SK-N-SH (cell line): ENCODE measurements at regions not wholly inside any gene's neighbourhood (a gene's known extent, or its start where the extent isn't known, plus 50 kb on each side); places are given as distances from the start of the nearest gene placed in this dataset.

Source experiments
- CTCF ChIA-PET: fragments of 300-600, 350-600 bp; formaldehyde crosslinking; extraction: SDS; loops from one replicate; lab custom pipeline; 2021; lab: Yijun Ruan, JAX
- POLR2A ChIA-PET: fragments of 350-600 bp; sonication (Branson Sonifier 250); formaldehyde crosslinking; extraction: SDS; loops from one replicate; lab custom pipeline; 2020; ENCODE audit warnings: antibody characterized with exemption, inconsistent platforms; lab: Yijun Ruan, JAX
- DNase-seq: peaks from one replicate; pipeline ENCODE4 v3.0.0; 2012
- H2AFZ ChIP-seq: fragments of 200-600 bp; sonication (generic); 2 replicates; pipeline ENCODE4 v1.8.1; 2016; ENCODE audit warnings: antibody characterized with exemption, mild to moderate bottlenecking, low read depth
- H3F3A ChIP-seq: fragments of 200-600 bp; sonication (generic); replicated peaks from 2 replicates; pipeline ENCODE3; 2016; ENCODE audit warnings: antibody characterized with exemption, mild to moderate bottlenecking; ENCODE audit not compliant: insufficient read depth
- H3K27ac ChIP-seq, 2 experiments: fragments of 200-500 bp in 1 of 2; fragments of 200-600 bp in 1 of 2; sonication (Bioruptor generic) in 1 of 2; sonication (generic), shearing (Covaris generic) in 1 of 2; 2 replicates each; pipeline versions ENCODE4 v1.5.1 to v1.6.1; 2014 to 2016; ENCODE audit warnings: low read depth in 2 of 2, inconsistent platforms in 1 of 2, low read length in 1 of 2, mild to moderate bottlenecking in 1 of 2, mixed read lengths in 1 of 2
- H3K27me3 ChIP-seq: fragments of 200-600 bp; sonication (generic), shearing (Covaris generic); 2 replicates; pipeline ENCODE4 v1.6.1; 2016; ENCODE audit warnings: mixed run types; ENCODE audit not compliant: insufficient read depth
- H3K36me3 ChIP-seq, 2 experiments: fragments of 200-500 bp in 1 of 2; fragments of 200-600 bp in 1 of 2; sonication (Bioruptor generic) in 1 of 2; sonication (generic) in 1 of 2; replicated peaks in 1 of 2; 2 replicates each; pipeline versions ENCODE3 to v1.5.1; 2014 to 2016; ENCODE audit warnings: low read length in 1 of 2, mild to moderate bottlenecking in 1 of 2; ENCODE audit not compliant: insufficient read depth in 2 of 2, control insufficient read depth in 1 of 2
- H3K4me1 ChIP-seq, 2 experiments: fragments of 200-500 bp in 1 of 2; fragments of 200-600 bp in 1 of 2; sonication (Bioruptor generic) in 1 of 2; sonication (generic), shearing (Covaris generic) in 1 of 2; 2 replicates each; pipeline versions ENCODE4 v1.5.1 to v1.6.1; 2014 to 2016; ENCODE audit warnings: low read depth in 1 of 2, low read length in 1 of 2, mixed run types in 1 of 2; ENCODE audit not compliant: insufficient read depth in 2 of 2, control insufficient read depth in 1 of 2
- H3K4me2 ChIP-seq: fragments of 200-600 bp; sonication (generic), shearing (Covaris generic); 2 replicates; pipeline ENCODE4 v1.6.1; 2017; ENCODE audit warnings: mixed run types
- H3K4me3 ChIP-seq, 2 experiments: fragments of 200-500 bp in 1 of 2; fragments of 200-600 bp in 1 of 2; sonication (Bioruptor generic) in 1 of 2; sonication (generic), shearing (Covaris generic) in 1 of 2; 2 replicates each; pipeline versions ENCODE4 v1.5.1 to v1.8.1; 2014 to 2016; ENCODE audit warnings: low read depth in 2 of 2, inconsistent platforms in 1 of 2, low read length in 1 of 2, mild to moderate bottlenecking in 1 of 2, mixed read lengths in 1 of 2, moderate library complexity in 1 of 2
- H3K79me2 ChIP-seq: fragments of 200-600 bp; sonication (generic); 2 replicates; pipeline ENCODE4 v1.8.1; 2017; ENCODE audit warnings: mild to moderate bottlenecking; ENCODE audit not compliant: insufficient read depth
- H3K9ac ChIP-seq: fragments of 200-600 bp; sonication (generic); 2 replicates; pipeline ENCODE4 v1.6.1; 2017; ENCODE audit warnings: mixed run types
- H3K9me2 ChIP-seq: fragments of 200-600 bp; sonication (generic); 2 replicates; pipeline ENCODE4 v1.6.1; 2017; ENCODE audit warnings: mixed run types
- H3K9me3 ChIP-seq: fragments of 200-600 bp; sonication (generic); 2 replicates; pipeline ENCODE4 v1.6.1; 2017; ENCODE audit warnings: mixed run types, mild to moderate bottlenecking, moderate library complexity
- H4K20me1 ChIP-seq: fragments of 200-600 bp; sonication (generic); 2 replicates; pipeline ENCODE4 v1.6.1; 2017; ENCODE audit warnings: mild to moderate bottlenecking, mixed run types; ENCODE audit not compliant: insufficient read depth
- CHD2 ChIP-seq: fragments of 150-350 bp; IDR thresholded peaks from 2 replicates; pipeline ENCODE4 v1.6.1; 2018; ENCODE audit warnings: low read length; ENCODE audit not compliant: partially characterized antibody
- EZH2phosphoT487 ChIP-seq: fragments of 200-600 bp; sonication (generic); IDR thresholded peaks from 2 replicates; pipeline ENCODE4 v1.6.1; 2017; ENCODE audit warnings: low read depth, mixed run types, mild to moderate bottlenecking, antibody characterized with exemption, moderate library complexity, borderline replicate concordance
- FOXJ3 ChIP-seq: sonication (generic); formaldehyde crosslinking; IDR thresholded peaks from 2 replicates; pipeline ENCODE4 v1.5.1; 2020; ENCODE audit warnings: mild to moderate bottlenecking, missing genetic modification reagents
- FOXM1 ChIP-seq: IDR thresholded peaks from 2 replicates; pipeline ENCODE4 v1.4.0; 2012; ENCODE audit warnings: low read depth, mild to moderate bottlenecking
- MXI1 ChIP-seq: IDR thresholded peaks from 2 replicates; pipeline ENCODE4 v1.6.1; 2012; ENCODE audit warnings: mild to moderate bottlenecking, low read depth, low read length, improper control_type of control experiment
- NFIC ChIP-seq: IDR thresholded peaks from 2 replicates; pipeline ENCODE4 v1.4.0; 2012; ENCODE audit warnings: borderline replicate concordance
- POLR2AphosphoS5 ChIP-seq: IDR thresholded peaks from 2 replicates; pipeline ENCODE4 v1.6.1; 2012; ENCODE audit warnings: low read depth, low read length
- REST ChIP-seq: IDR thresholded peaks from 2 replicates; pipeline ENCODE4 v1.6.1; 2012; ENCODE audit warnings: mild to moderate bottlenecking, low read depth, low read length, moderate library complexity
- RFX5 ChIP-seq: IDR thresholded peaks from 2 replicates; pipeline ENCODE4 v1.6.1; 2012; ENCODE audit warnings: mild to moderate bottlenecking, improper control_type of control experiment, low read length
- RXRA ChIP-seq: IDR thresholded peaks from 2 replicates; pipeline ENCODE4 v1.4.0; 2012; ENCODE audit warnings: low read depth, mild to moderate bottlenecking, borderline replicate concordance
- SMC3 ChIP-seq: IDR thresholded peaks from 2 replicates; pipeline ENCODE4 v1.6.1; 2012; ENCODE audit warnings: low read depth, low read length, improper control_type of control experiment
- TAF1 ChIP-seq: IDR thresholded peaks from 2 replicates; pipeline ENCODE4 v1.6.1; 2012; ENCODE audit warnings: low read depth, mild to moderate bottlenecking, low read length, moderate library complexity, borderline replicate concordance
- TEAD4 ChIP-seq: IDR thresholded peaks from 2 replicates; pipeline ENCODE4 v1.4.0; 2012; ENCODE audit warnings: mild to moderate bottlenecking, borderline replicate concordance; ENCODE audit not compliant: insufficient read depth
- USF2 ChIP-seq: fragments of 150-350 bp; IDR thresholded peaks from 2 replicates; pipeline ENCODE4 v1.6.1; 2017; ENCODE audit warnings: antibody characterized with exemption, low read length, low read depth, borderline replicate concordance
- WGBS: methylation state at CpG from one replicate; pipeline ENCODE4 v1.1.6; 2017; ENCODE audit warnings: low lambda C conversion rate; 5-methylcytosine and 5-hydroxymethylcytosine counted together
- TF ChIP-seq, protein P1 (sequence below): IDR thresholded peaks from 2 replicates; pipeline ENCODE4 v1.4.0; 2012; ENCODE audit warnings: low read depth

DNA sequence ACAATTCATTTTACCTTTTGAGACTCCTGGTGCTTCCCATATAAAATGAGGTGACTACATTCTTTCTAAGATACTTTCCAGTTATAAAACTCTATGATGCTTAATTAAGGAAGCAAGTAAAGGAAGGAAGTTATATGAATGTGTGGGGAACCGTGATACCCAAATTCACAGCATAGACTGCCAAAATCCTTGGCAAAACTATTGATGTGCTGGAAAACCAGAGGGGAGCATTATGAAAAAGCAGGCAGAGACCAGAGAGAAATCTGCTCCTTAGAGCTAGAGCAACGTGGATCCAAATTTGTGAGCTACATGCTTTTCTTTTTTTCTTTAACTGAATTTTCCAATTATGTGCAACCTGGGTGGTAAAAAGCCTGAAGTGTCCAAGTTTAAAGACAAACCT is 201.4 kb upstream of the USP25 start (continued):
- TF ChIP-seq USF2 (no peak), TAF1 (no peak)

- no peak overlapping the region for H2AFZ ChIP-seq
- TF ChIP-seq CHD2 (no peak), MXI1 (no peak), REST (no peak), POLR2AphosphoS5 (no peak), NFIC (no peak), RXRA (no peak), FOXJ3 (CRISPR knock-in tag) (no peak), SMC3 (no peak), TAF1 (no peak), RFX5 (no peak), EZH2phosphoT487 (no peak), TEAD4 (no peak), USF2 (no peak), FOXM1 (no peak)
- TF ChIP-seq, protein P1, sequence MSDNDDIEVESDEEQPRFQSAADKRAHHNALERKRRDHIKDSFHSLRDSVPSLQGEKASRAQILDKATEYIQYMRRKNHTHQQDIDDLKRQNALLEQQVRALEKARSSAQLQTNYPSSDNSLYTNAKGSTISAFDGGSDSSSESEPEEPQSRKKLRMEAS, result no peak
- TF ChIP-seq, all 33 proteins: peak for 0
- H3K4me1 ChIP-seq, result no peaks in the 10 kb centered on the region
- no peaks in the 10 kb centered on the region for H3K9me3 ChIP-seq
- H3K36me3 ChIP-seq, result no peaks in the 10 kb centered on the region
- WGBS, result 19% methylated on average over 3 of the region's 3 CpGs
- no peak overlapping the region for H3K4me2 ChIP-seq
- DNase-seq, result no peak
- ChIA-PET POLR2A (no interaction called here), CTCF (interaction anchor here (1.2 kb wide), 1 partner anchor 49 kb away, joined by 3 read pairs; no protein-coding TSS in a partner anchor)
- no peaks in the 10 kb centered on the region for H3F3A ChIP-seq
- H3K9me2 ChIP-seq, result no peaks in the 10 kb centered on the region
- no peaks in the 10 kb centered on the region for H3K27me3 ChIP-seq
- no peaks in the 10 kb centered on the region for H3K79me2 ChIP-seq
- no peak overlapping the region for H3K9ac ChIP-seq
- H3K4me3 ChIP-seq, result no peak overlapping the region
- H3K27ac ChIP-seq, result no peak overlapping the region
- H4K20me1 ChIP-seq, result no peaks in the 10 kb centered on the region
Observed at GRCh38 chr21:15531986-15532385, 197.8 kb upstream of the USP25 start.
